ENCODE measurements at regions not wholly inside any gene's neighbourhood (a gene's known extent, or its start where the extent isn't known, plus 50 kb on each side); places are given as distances from the start of the nearest gene placed in this dataset.

GRCh38 chr12:97939156-97939555, 476.6 kb downstream of the RMST start:
- TF ChIP-seq CTCF (IDR thresholded peaks at IDR 0.05) (no peak), POLR2A (IDR thresholded peaks at IDR 0.05) (no peak), POLR2AphosphoS5 (IDR thresholded peaks at IDR 0.05) (no peak)

All from breast epithelium (tissue), 3 donors.